Subcutaneous abdominal adipose tissue (tissue), 5 donors: ENCODE measurements at regions not wholly inside any gene's neighbourhood (a gene's known extent, or its start where the extent isn't known, plus 50 kb on each side); places are given as distances from the start of the nearest gene placed in this dataset.
A peak's percentile ranks its signal among the peaks of the same experiment; 100 is the strongest.
"Not testable (repeated sequence)": the region's sequence is repeated elsewhere in the genome, so short reads cannot be mapped to it uniquely, and the experiment has no call there.

Experiments
- H3K27ac ChIP-seq: one replicate; pipeline ENCODE4 v1.7.0; 2013; ENCODE audit warnings: low read depth, mild to moderate bottlenecking, inconsistent platforms, low read length, moderate library complexity
- H3K27me3 ChIP-seq, 5 donors: one replicate each; pipeline ENCODE4 v1.7.0; 2013; ENCODE audit warnings: low read length in 5 of 5, inconsistent platforms in 1 of 5; ENCODE audit not compliant: control insufficient read depth in 5 of 5, insufficient read depth in 4 of 5
- H3K36me3 ChIP-seq, 5 donors: one replicate each; pipeline ENCODE4 v1.7.0; 2013; ENCODE audit warnings: low read length in 5 of 5; ENCODE audit not compliant: control insufficient read depth in 5 of 5, insufficient read depth in 5 of 5
- H3K4me1 ChIP-seq, 5 donors: one replicate each; pipeline ENCODE4 v1.7.0; 2013; ENCODE audit warnings: low read length in 5 of 5, mild to moderate bottlenecking in 3 of 5, moderate library complexity in 1 of 5; ENCODE audit not compliant: control insufficient read depth in 5 of 5, insufficient read depth in 5 of 5
- H3K4me3 ChIP-seq, 5 donors: one replicate each; pipeline ENCODE4 v1.7.0; 2013; ENCODE audit warnings: low read length in 5 of 5, low read depth in 1 of 5
- H3K9ac ChIP-seq, 5 donors: one replicate each; pipeline ENCODE4 v1.7.0; 2013; ENCODE audit warnings: low read length in 5 of 5, mild to moderate bottlenecking in 4 of 5, moderate library complexity in 3 of 5
- H3K9me3 ChIP-seq, 5 donors: one replicate each; pipeline ENCODE4 v1.7.0; 2013; ENCODE audit warnings: low read length in 5 of 5; ENCODE audit not compliant: control insufficient read depth in 5 of 5
- donor health status: healthy.
- donor health status: healthy.
- donor health status: healthy.
- donor health status: healthy.
- donor health status: healthy.

DNA sequence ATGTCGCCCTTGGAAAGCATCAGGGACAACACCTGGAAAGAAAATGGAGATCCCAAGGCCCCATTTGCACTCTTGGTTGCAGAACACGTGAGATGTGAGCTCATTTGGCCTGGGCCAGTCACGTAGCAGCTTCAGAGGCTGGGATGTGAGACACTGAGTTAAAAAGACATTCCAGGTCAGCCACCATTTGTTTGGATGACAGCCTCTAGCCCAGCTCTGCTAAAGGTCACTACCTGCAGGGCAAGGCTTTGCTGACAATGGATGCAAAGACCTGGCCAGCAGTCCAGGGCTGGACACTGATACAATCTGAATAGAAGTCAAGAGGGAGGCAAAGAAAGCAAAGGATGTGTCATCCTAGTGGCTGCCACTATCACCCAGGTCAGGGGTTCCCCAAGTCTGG lies 83.9 kb upstream of the LRPPRC start:
- Histone ChIP-seq H3K9ac (no peak overlapping the region), H3K4me1 (peaks cover 0 to 38% (median 20%) of the 10 kb centered on the region in 5 donors), H3K9me3 (no peaks in the 10 kb centered on the region), H3K36me3 (no peaks in the 10 kb centered on the region), H3K4me3 (no peak overlapping the region), H3K27me3 (no peaks in the 10 kb centered on the region), H3K27ac (no peak overlapping the region)

DNA sequence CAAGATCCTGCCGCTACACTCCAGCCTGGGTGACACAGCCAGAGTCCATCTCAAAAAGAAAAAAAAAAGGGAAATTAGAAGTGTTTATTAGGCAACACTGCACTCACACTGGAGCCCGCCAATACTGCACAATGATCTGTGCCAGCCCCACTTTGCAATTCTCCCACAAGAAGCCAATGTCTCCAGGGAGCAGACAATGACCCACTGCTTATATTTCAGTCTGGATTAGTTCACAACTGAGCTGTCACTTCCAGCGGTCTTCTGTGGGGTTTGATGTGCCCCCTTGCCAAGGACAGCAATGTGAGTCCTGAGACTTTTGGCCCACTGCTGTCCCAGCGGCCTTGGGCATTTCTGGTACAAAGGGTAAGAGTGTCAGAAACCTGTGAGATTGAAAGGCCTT lies 85.6 kb upstream of the PPM1B start:
- Histone ChIP-seq H3K36me3 (no peaks in the 10 kb centered on the region), H3K9ac (peak overlapping the region in 2 of 5 donors; percentile 8 to 82), H3K27ac (peak overlapping the region; percentile 92), H3K4me1 (peaks cover 4 to 47% (median 29%) of the 10 kb centered on the region in 5 donors), H3K9me3 (no peaks in the 10 kb centered on the region), H3K27me3 (no peaks in the 10 kb centered on the region), H3K4me3 (no peak overlapping the region)

DNA sequence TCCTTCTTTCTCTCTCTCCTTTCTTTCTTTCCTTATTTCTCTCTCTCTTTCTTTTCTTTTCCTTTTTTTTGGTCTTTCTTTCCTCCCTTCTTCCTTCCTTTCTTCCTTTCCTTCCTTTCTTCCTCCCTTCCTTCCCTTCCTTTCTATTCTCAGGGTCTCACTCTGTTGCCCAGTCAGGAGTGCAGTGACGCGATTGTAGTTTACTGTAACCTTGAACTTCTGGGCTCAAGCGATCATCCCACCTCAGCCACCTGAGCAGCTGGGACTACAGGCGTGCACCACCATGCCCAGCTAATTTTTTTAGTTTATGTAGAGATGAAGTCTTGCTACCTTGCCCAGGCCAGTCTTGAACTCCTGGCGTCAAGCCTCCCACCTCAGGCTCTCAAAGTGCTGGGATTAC lies 83.8 kb upstream of the PPM1B start:
- no peak overlapping the region for H3K9ac ChIP-seq
- H3K27me3 ChIP-seq: no peaks in the 10 kb centered on the region
- H3K36me3 ChIP-seq: no peaks in the 10 kb centered on the region
- H3K4me1 ChIP-seq: peaks cover 4 to 47% (median 29%) of the 10 kb centered on the region in 5 donors
- H3K9me3 ChIP-seq: no peaks in the 10 kb centered on the region
- H3K27ac ChIP-seq: peak overlapping the region; percentile 92
- no peak overlapping the region for H3K4me3 ChIP-seq

DNA sequence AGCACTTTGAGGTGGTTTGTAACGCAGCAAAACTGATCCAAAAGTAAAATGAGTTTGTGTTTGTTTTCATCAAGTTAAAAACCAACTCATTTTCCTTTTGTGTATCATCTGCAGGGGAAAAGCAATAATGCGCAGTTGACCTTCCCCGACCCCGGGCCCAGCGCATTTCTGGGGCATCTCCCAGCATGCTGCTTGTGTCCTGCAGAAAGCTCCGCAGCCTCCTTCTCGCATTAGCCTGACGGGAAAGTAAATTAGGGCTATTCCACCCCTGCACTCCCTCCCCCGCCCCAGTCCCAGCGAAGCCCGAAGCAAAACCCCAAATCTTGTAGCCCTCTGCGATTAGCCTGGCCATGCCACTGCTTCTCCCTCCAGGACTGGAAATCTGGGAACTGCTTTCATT lies 82.0 kb upstream of the PPM1B start:
- Histone ChIP-seq H3K4me3 (peak overlapping the region; percentile 43 to 73 (median 62)), H3K27ac (peak overlapping the region; percentile 91), H3K9me3 (no peaks in the 10 kb centered on the region), H3K4me1 (peaks cover 4 to 45% (median 25%) of the 10 kb centered on the region in 5 donors), H3K27me3 (no peaks in the 10 kb centered on the region), H3K9ac (peak overlapping the region in 4 of 5 donors; percentile 48 to 78 (median 74)), H3K36me3 (no peaks in the 10 kb centered on the region)

DNA sequence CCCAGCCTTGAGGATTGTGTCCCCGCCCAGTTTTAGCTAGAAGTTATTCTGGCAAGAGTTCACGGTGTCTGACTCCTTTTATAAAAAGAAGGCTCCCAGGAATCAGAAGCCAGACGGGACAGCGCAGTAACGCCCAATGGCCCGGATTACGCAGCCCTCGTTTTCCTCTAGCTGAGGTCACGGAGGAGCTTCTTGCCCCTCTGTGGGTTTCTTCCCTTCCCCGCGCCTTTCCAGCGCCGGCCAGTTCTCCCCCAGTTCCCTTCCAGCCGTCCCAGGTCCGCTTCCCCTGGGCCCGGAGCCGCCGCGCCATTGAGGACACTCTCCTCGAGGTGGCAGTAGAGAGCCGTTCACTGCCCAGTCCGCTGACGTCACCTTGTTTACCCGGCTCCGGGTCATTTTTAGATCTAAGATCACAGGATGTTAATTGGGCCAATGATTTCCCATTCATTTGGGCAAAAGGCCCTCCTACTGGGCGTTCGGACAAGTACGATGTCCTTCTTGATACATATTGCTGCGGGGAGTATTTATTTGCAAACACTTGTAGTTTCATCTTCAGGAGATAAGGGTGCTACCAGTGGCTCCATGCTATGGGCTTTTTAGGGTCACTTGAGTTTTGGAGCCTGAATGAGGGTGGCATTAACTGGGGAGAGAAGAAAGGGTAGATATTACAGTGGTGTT lies 81.5 kb upstream of the PPM1B start:
- no peaks in the 10 kb centered on the region for H3K27me3 ChIP-seq
- peak overlapping the region; percentile 43 to 74 (median 62) for H3K4me3 ChIP-seq
- H3K36me3 ChIP-seq: no peaks in the 10 kb centered on the region
- H3K9ac ChIP-seq: peak overlapping the region; percentile 30 to 78 (median 70)
- peak overlapping the region; percentile 91 for H3K27ac ChIP-seq
- H3K4me1 ChIP-seq: peaks cover 4 to 42% (median 23%) of the 10 kb centered on the region in 5 donors
- H3K9me3 ChIP-seq: no peaks in the 10 kb centered on the region

DNA sequence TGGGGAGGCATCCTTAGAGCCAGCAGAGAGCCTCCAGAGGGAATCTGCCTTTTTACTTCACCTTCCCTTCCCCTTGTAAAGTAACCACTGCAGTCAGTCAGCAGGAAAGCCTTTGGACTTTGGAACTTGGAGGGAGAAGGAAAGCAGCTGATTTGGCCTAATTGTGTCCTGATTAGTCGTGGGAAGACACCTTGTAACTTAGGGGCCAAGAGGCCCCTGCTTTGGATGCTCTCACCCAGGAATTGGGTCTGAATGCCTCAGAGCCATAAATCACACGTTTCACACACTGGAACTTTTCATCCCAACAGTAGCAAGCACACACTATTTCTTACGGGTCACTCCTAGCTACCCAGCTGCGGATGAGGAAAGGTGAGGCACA lies 81.0 kb upstream of the PPM1B start:
- Histone ChIP-seq H3K27ac (peak overlapping the region; percentile 91), H3K4me3 (peak overlapping the region; percentile 43 to 74 (median 62)), H3K27me3 (no peaks in the 10 kb centered on the region)

DNA sequence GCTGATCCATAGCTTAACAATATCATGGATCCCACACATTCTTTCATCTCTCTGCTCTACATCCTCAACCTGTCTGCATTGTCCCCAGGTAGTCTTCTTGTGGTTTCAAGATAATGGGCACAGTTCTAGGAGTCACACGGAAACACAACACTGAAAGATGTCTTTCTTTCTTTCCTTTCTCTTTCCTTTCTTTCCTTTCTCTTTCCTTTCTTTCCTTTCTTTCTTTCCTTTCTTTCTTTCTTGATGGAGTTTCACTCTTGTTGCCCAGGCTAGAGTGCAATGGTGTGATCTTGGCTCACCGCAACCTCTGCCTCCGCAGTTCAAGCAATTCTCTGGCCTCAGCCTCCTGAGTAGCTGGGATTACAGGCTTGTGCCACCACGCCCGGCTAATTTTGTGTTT lies 76.2 kb upstream of the PPM1B start:
- not testable (repeated sequence) for H3K9me3 ChIP-seq, H3K27ac ChIP-seq

More for the DNA sequence above, 81.0 kb upstream of the PPM1B start:
- Histone ChIP-seq H3K4me1 (peaks cover 4 to 37% (median 23%) of the 10 kb centered on the region in 5 donors), H3K9me3 (no peaks in the 10 kb centered on the region), H3K9ac (peak overlapping the region in 4 of 5 donors; percentile 55 to 78 (median 74)), H3K36me3 (no peaks in the 10 kb centered on the region)

DNA sequence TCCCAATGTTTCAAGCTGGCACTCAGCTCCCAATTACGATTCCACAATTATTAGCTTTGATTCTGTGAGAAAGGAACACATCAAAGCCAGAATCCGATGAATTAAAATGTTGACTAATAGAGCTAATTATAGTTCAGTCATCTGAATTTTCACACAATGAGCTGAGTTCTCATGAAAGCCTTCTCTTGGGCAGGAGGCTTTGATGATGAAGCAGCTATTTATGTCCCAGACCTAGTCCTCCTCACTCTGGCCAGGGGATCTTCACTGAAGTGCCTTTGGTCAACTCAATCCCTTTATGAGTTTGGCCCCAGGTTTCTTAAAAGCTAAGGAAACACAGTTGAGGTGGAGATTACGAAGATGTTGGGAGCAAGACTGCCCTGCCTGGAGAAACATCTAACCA lies 74.7 kb upstream of the PPM1B start:
- no peak overlapping the region for H3K27ac ChIP-seq
- no peaks in the 10 kb centered on the region for H3K27me3 ChIP-seq
- H3K4me1 ChIP-seq: no peaks in the 10 kb centered on the region
- H3K9ac ChIP-seq: no peak overlapping the region
- no peaks in the 10 kb centered on the region for H3K36me3 ChIP-seq
- H3K9me3 ChIP-seq: peaks cover 0 to 3% (median 0%) of the 10 kb centered on the region in 5 donors
- no peak overlapping the region for H3K4me3 ChIP-seq

More for the DNA sequence above, 76.2 kb upstream of the PPM1B start:
- not testable (repeated sequence) for H3K36me3 ChIP-seq, H3K9ac ChIP-seq, H3K4me1 ChIP-seq, H3K27me3 ChIP-seq, H3K4me3 ChIP-seq

DNA sequence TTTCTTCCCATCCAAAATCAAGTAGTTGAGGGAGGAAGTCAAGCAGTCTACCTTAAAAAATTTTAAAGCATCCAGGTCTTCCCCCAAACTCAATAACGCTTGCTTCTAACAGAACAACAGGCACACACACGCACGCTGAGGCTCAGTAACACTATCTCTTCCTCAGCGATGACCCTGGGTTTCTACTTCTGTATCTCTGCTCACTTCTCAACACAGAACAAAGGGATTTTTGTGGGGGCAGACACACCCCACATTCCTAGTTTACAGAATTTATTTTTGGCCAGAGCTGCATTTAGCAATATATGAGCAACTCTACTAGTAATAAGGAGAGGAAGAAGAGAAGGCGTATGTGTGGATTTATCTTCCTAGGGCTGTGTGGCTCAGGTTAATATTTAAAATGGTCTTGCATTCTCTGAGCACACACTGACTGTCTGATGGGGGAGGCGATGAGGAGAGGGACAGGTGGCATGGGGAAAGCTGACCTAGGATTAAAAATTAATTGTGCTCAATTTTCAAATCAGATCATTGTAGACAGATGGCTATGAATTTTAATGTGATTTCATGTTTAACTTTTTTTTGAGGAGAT lies 71.3 kb upstream of the PPM1B start:
- Histone ChIP-seq H3K36me3 (no peaks in the 10 kb centered on the region), H3K27ac (no peak overlapping the region), H3K4me1 (peaks cover 0 to 10% (median 0%) of the 10 kb centered on the region in 5 donors), H3K27me3 (no peaks in the 10 kb centered on the region), H3K4me3 (no peak overlapping the region), H3K9me3 (peaks cover 0 to 3% (median 0%) of the 10 kb centered on the region in 5 donors), H3K9ac (no peak overlapping the region)

DNA sequence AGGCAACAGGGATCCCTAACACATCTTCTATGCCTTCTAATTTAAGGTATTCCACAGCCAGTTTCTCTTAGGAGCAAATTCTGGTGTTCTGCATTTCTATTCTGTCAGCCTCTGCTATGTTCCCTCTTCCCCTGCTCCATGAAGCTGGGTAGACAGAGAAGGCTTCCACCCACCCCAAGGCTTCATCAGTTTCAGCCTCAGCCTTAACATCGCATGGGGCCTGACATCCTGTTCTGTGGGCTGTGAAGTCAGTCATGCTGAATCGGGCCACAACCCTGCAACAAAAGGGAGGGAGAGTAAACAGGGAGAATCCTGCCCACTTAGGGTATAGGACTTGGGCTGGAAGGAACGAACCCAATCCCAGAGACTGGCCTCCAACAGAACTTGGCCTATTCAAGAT lies 70.6 kb upstream of the PPM1B start:
- Histone ChIP-seq H3K9ac (no peak overlapping the region), H3K36me3 (no peaks in the 10 kb centered on the region), H3K9me3 (peaks cover 0 to 3% (median 0%) of the 10 kb centered on the region in 5 donors), H3K4me1 (peaks cover 0 to 10% (median 0%) of the 10 kb centered on the region in 5 donors), H3K27ac (no peak overlapping the region), H3K4me3 (no peak overlapping the region), H3K27me3 (no peaks in the 10 kb centered on the region)
